ENCODE measurements at regions not wholly inside any gene's neighbourhood (a gene's known extent, or its start where the extent isn't known, plus 50 kb on each side); places are given as distances from the start of the nearest gene placed in this dataset.
A peak's percentile ranks its signal among the peaks of the same experiment; 100 is the strongest.

DNA sequence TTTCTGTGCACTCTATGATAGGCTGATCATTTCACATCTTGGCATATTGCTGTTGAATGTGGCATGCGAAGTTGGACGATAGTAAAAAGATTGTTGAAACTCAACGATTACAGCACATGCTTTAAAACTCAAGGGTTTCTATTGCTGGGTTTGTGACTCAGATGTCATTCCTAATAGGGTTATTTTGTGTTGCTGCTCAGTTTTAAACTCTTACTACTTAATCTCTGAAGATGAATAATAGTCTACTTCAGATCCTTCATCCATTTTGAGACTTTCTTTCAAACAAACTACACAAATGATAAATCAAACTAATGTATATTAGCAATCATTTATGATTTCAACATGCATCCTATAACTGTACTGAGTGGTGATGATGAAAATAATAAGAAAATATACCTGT lies 71.3 kb upstream of the MBNL1 start:
- Histone ChIP-seq H3K4me3 (IDR thresholded peaks at IDR 0.05; ENCODE audit: insufficient read depth, low read depth, low read length) (no peak overlapping the region), H3K79me2 (ENCODE audit: insufficient read depth, low read depth) (peaks cover 80% of the 10 kb centered on the region), H3K27me3 (ENCODE audit: insufficient read depth, low read depth) (no peaks in the 10 kb centered on the region), H3K4me2 (peak overlapping the region; percentile 85), H2AFZ (ENCODE audit: low read depth) (0 out of 2 replicates have a peak overlapping the region, but pooled peaks have one; percentile 6), H4K20me1 (ENCODE audit: insufficient read depth) (no peaks in the 10 kb centered on the region), H3K27ac (peak overlapping the region; percentile 87), H3K4me1 (ENCODE audit: low read depth, poor library complexity, severe bottlenecking) (peaks cover 93% of the 10 kb centered on the region), H3K36me3 (ENCODE audit: insufficient read depth) (no peaks in the 10 kb centered on the region), H3K9ac (peak overlapping the region; percentile 72)
- TF ChIP-seq, protein P1, sequence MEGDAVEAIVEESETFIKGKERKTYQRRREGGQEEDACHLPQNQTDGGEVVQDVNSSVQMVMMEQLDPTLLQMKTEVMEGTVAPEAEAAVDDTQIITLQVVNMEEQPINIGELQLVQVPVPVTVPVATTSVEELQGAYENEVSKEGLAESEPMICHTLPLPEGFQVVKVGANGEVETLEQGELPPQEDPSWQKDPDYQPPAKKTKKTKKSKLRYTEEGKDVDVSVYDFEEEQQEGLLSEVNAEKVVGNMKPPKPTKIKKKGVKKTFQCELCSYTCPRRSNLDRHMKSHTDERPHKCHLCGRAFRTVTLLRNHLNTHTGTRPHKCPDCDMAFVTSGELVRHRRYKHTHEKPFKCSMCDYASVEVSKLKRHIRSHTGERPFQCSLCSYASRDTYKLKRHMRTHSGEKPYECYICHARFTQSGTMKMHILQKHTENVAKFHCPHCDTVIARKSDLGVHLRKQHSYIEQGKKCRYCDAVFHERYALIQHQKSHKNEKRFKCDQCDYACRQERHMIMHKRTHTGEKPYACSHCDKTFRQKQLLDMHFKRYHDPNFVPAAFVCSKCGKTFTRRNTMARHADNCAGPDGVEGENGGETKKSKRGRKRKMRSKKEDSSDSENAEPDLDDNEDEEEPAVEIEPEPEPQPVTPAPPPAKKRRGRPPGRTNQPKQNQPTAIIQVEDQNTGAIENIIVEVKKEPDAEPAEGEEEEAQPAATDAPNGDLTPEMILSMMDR (conservative IDR thresholded peaks at IDR 0.05; ENCODE audit: low read depth, low read length): no peak

DNA sequence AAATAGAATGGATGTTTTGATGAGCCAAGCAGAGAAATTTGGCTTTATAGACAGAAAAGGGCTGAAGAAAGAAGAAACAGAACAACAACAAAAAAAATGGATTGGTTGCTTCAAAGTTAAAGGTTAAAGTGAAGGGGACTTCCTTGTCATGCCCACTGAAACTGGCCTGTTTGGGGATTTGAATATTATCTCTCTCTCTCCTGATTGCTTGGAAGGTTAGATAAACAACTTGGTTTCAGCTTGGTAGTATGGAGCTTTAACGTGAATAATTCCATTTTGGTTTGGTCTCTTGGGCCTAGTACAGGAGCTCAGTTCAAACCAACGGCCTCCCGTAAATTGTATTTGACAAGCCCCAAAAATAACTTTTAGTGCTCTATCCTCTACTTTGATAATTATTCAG lies 70.8 kb upstream of the MBNL1 start:
- Histone ChIP-seq H3K79me2 (ENCODE audit: insufficient read depth, low read depth) (peaks cover 85% of the 10 kb centered on the region), H2AFZ (ENCODE audit: low read depth) (no peak overlapping the region), H3K4me1 (ENCODE audit: low read depth, poor library complexity, severe bottlenecking) (peaks cover 93% of the 10 kb centered on the region), H3K9ac (peak overlapping the region; percentile 72), H3K4me2 (peak overlapping the region; percentile 85), H3K4me3 (IDR thresholded peaks at IDR 0.05; ENCODE audit: insufficient read depth, low read depth, low read length) (no peak overlapping the region), H3K27ac (peak overlapping the region; percentile 87), H4K20me1 (ENCODE audit: insufficient read depth) (no peaks in the 10 kb centered on the region), H3K27me3 (ENCODE audit: insufficient read depth, low read depth) (no peaks in the 10 kb centered on the region), H3K36me3 (ENCODE audit: insufficient read depth) (no peaks in the 10 kb centered on the region)
- TF ChIP-seq, protein P1 (conservative IDR thresholded peaks at IDR 0.05; ENCODE audit: low read depth, low read length): no peak

DNA sequence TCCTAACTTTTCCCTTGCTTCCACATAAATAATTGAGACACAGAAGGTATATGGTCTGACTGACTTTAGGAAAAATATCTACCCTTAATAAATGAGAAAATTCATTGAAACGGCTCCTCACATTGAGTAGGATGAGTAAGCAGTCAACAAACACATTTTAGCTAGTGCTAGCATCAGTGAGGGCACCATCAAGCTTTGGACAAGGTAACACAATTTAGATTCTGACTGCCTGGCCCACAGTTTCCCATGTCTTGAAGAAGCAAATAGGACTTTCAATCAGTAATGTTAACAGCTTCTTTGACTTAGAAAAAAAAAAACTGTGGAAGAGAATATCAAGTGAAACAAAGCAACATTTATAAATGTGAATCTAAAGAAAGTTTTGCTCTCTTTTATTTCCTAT lies 70.1 kb upstream of the MBNL1 start:
- Histone ChIP-seq H3K27me3 (ENCODE audit: insufficient read depth, low read depth) (no peaks in the 10 kb centered on the region), H4K20me1 (ENCODE audit: insufficient read depth) (no peaks in the 10 kb centered on the region), H3K4me2 (peak overlapping the region; percentile 85), H3K27ac (peak overlapping the region; percentile 87), H3K9ac (peak overlapping the region; percentile 72), H3K4me1 (ENCODE audit: low read depth, poor library complexity, severe bottlenecking) (peaks cover 89% of the 10 kb centered on the region), H3K4me3 (IDR thresholded peaks at IDR 0.05; ENCODE audit: insufficient read depth, low read depth, low read length) (peak overlapping the region; percentile 77), H2AFZ (ENCODE audit: low read depth) (no peak overlapping the region; the same call in 1 of the 2 replicates), H3K36me3 (ENCODE audit: insufficient read depth) (no peaks in the 10 kb centered on the region), H3K79me2 (ENCODE audit: insufficient read depth, low read depth) (peaks cover 92% of the 10 kb centered on the region)
- TF ChIP-seq, protein P1 (conservative IDR thresholded peaks at IDR 0.05; ENCODE audit: low read depth, low read length): no peak

DNA sequence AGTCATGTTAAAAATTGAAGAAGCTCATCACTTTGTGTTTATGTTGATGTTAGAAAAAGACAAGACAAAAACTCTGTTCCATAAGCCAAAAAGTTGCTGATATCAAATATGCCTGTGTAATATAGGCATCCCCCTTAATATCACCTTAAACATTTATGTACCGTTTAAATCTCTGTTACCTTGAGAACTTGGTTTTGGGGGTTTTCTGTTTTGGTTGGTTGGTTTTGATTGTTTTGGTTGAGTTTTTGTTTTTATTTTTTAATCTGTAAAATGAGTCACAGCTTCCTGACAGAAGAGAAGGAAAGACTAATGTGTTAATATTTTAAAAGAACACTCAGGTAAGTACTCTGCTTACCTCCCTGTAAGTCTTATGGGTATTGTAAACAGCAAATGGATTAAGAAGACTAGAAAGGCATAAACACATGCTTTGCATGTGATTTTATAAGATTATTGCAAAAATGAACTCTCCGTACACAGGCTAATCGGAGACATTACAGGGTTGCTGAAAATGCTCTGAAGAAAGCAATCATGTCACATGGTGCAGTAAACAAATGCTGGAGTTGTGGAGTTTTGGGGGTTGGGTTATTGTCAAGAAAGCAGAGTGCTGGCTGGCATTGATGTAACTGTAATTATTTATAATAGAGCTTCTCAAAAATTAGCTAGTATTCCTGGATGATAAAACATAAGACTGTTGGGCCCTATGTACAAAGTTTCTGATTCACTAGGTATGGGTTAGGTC lies 69.5 kb upstream of the MBNL1 start:
- H3K36me3 ChIP-seq (ENCODE audit: insufficient read depth): no peaks in the 10 kb centered on the region
- H2AFZ ChIP-seq (ENCODE audit: low read depth): no peak overlapping the region; the same call in 1 of the 2 replicates
- peak overlapping the region; percentile 72 for H3K9ac ChIP-seq
- TF ChIP-seq, protein P1 (conservative IDR thresholded peaks at IDR 0.05; ENCODE audit: low read depth, low read length): no peak
- H3K27ac ChIP-seq: peak overlapping the region; percentile 87
- H3K4me3 ChIP-seq (IDR thresholded peaks at IDR 0.05; ENCODE audit: insufficient read depth, low read depth, low read length): peak overlapping the region; percentile 77
- peaks cover 98% of the 10 kb centered on the region for H3K79me2 ChIP-seq (ENCODE audit: insufficient read depth, low read depth)
- H4K20me1 ChIP-seq (ENCODE audit: insufficient read depth): no peaks in the 10 kb centered on the region
- H3K4me1 ChIP-seq (ENCODE audit: low read depth, poor library complexity, severe bottlenecking): peaks cover 89% of the 10 kb centered on the region
- H3K27me3 ChIP-seq (ENCODE audit: insufficient read depth, low read depth): no peaks in the 10 kb centered on the region
- peak overlapping the region; percentile 85 for H3K4me2 ChIP-seq

Data from KMS-11 (cell line).